ENCODE measurements at regions not wholly inside any gene's neighbourhood (a gene's known extent, or its start where the extent isn't known, plus 50 kb on each side); places are given as distances from the start of the nearest gene placed in this dataset.

GRCh38 chr10:113326160-113327111, 226.4 kb upstream of the HABP2 start:
- FAIRE-seq, result no peak

GRCh38 chr10:113329121-113329596, 223.7 kb upstream of the HABP2 start:
- FAIRE-seq, result no peak

- no peak for FAIRE-seq
Observed at GRCh38 chr10:113331961-113332360, 220.9 kb upstream of the HABP2 start.

GRCh38 chr10:113333313-113333712, 219.5 kb upstream of the HABP2 start:
- FAIRE-seq, result no peak

GRCh38 chr10:113335592-113335991, 217.3 kb upstream of the HABP2 start:
- FAIRE-seq, result no peak

- peak; percentile 99 for FAIRE-seq
Observed at GRCh38 chr10:113336549-113337130, 216.2 kb upstream of the HABP2 start.

- FAIRE-seq, result no peak
Observed at GRCh38 chr10:113337142-113337541, 215.7 kb upstream of the HABP2 start.

GRCh38 chr10:113339121-113339520, 213.7 kb upstream of the HABP2 start:
- no peak for FAIRE-seq

GRCh38 chr10:113340282-113340681, 212.6 kb upstream of the HABP2 start:
- no peak for FAIRE-seq

- FAIRE-seq, result no peak
Observed at GRCh38 chr10:113341138-113341537, 211.7 kb upstream of the HABP2 start.

- FAIRE-seq, result no peak
Observed at GRCh38 chr10:113345826-113346624, 206.8 kb upstream of the HABP2 start.

- no peak for FAIRE-seq
Observed at GRCh38 chr10:113347508-113347907, 205.3 kb upstream of the HABP2 start.

- FAIRE-seq, result no peak
Observed at GRCh38 chr10:113348694-113349093, 204.2 kb upstream of the HABP2 start.

- no peak for FAIRE-seq
Observed at GRCh38 chr10:113350311-113351040, 202.4 kb upstream of the HABP2 start.

GRCh38 chr10:113354711-113355110, 198.1 kb upstream of the HABP2 start:
- FAIRE-seq, result no peak

GRCh38 chr10:113356794-113357680, 195.8 kb upstream of the HABP2 start:
- no peak for FAIRE-seq

GRCh38 chr10:113357681-113358300, 195.1 kb upstream of the HABP2 start:
- FAIRE-seq, result no peak

GRCh38 chr10:113359655-113360054, 193.2 kb upstream of the HABP2 start:
- FAIRE-seq, result no peak

GRCh38 chr10:113360870-113361269, 192.0 kb upstream of the HABP2 start:
- FAIRE-seq, result no peak

- FAIRE-seq, result peak; percentile 70
Observed at GRCh38 chr10:113362645-113363091, 190.2 kb upstream of the HABP2 start.

GRCh38 chr10:113364227-113364626, 188.6 kb upstream of the HABP2 start:
- no peak for FAIRE-seq

Data from endometrium (tissue), 2 donors.